Colonic mucosa (tissue), 4 donors: ENCODE measurements at regions not wholly inside any gene's neighbourhood (a gene's known extent, or its start where the extent isn't known, plus 50 kb on each side); places are given as distances from the start of the nearest gene placed in this dataset.

Source experiments
- DNase-seq: peaks from one replicate; pipeline ENCODE4 v3.0.0-alpha.2; 2020
- H3K27ac ChIP-seq: fragments of 200-600 bp; one replicate; pipeline ENCODE4 v1.8.0; 2021
- H3K27me3 ChIP-seq: fragments of 200-600 bp; one replicate; pipeline ENCODE4 v1.8.0; 2021
- H3K36me3 ChIP-seq: fragments of 200-600 bp; one replicate; pipeline ENCODE4 v1.8.0; 2021
- H3K4me1 ChIP-seq: fragments of 200-600 bp; one replicate; pipeline ENCODE4 v1.8.0; 2021; ENCODE audit warnings: mild to moderate bottlenecking
- H3K4me3 ChIP-seq: fragments of 200-600 bp; one replicate; pipeline ENCODE4 v1.8.0; 2021
- H3K9ac ChIP-seq, 2 donors: one replicate each; pipeline ENCODE4 v1.7.0; 2013; ENCODE audit warnings: control low read depth in 2 of 2, low read depth in 2 of 2, low read length in 2 of 2
- H3K9me3 ChIP-seq: fragments of 200-600 bp; one replicate; pipeline ENCODE4 v1.8.0; 2021
- CTCF ChIP-seq: fragments of 200-600 bp; IDR thresholded peaks from one replicate; pipeline ENCODE4 v1.8.0; 2022; ENCODE audit warnings: antibody characterized with exemption, mild to moderate bottlenecking
- intact Hi-C: fragments of 100-400 bp; cut with DNase I; formaldehyde crosslinking; loops from one replicate; pipeline ENCODE4 v1.14.1; 2022
- donor health status: healthy.
- donor health status: DM: no; HTN: no; CAD: no.
- donor health status: DM: no; HTN: no; CAD: no.

GRCh38 chr22:47724751-47725150 is 962.3 kb downstream of the TBC1D22A start:
- Histone ChIP-seq H3K9ac (no peak overlapping the region), H3K27ac (no peak overlapping the region), H3K36me3 (no peaks in the 10 kb centered on the region), H3K9me3 (no peaks in the 10 kb centered on the region), H3K4me3 (no peak overlapping the region), H3K27me3 (no peaks in the 10 kb centered on the region), H3K4me1 (no peaks in the 10 kb centered on the region)
- TF ChIP-seq CTCF: no peak
- intact Hi-C loops: no loop called here
- no peak for DNase-seq

DNA sequence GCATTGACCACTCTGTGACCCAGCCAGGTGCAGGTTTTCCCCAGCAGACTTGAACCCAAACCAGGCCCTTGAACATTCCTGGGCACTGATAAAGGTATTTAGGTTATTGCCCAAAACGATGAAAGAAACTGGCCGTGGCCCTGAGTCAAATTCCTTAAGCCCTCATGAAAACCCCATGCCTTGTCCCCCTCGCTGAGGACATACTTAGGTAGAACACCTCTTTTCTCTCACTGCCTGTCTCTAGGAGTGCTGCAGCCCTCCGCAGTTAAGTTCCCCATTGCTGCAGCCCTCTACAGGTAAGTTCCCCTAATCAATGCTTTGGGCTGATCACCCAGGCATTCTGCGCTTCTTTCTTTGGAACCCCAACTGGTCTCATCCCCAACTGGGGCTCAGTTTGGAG is 961.6 kb downstream of the TBC1D22A start:
- no peaks in the 10 kb centered on the region for H3K36me3 ChIP-seq
- no peaks in the 10 kb centered on the region for H3K4me1 ChIP-seq
- H3K4me3 ChIP-seq: no peak overlapping the region
- no peak for DNase-seq
- no peaks in the 10 kb centered on the region for H3K9me3 ChIP-seq
- no peak overlapping the region for H3K27ac ChIP-seq
- H3K9ac ChIP-seq: no peak overlapping the region
- H3K27me3 ChIP-seq: no peaks in the 10 kb centered on the region
- TF ChIP-seq CTCF: no peak
- intact Hi-C loops: no loop called here

- H3K27ac ChIP-seq: no peak overlapping the region
- no peak overlapping the region for H3K9ac ChIP-seq
- no peaks in the 10 kb centered on the region for H3K4me1 ChIP-seq
- H3K9me3 ChIP-seq: no peaks in the 10 kb centered on the region
- TF ChIP-seq CTCF: no peak
- no peaks in the 10 kb centered on the region for H3K36me3 ChIP-seq
- no peak for DNase-seq
- H3K4me3 ChIP-seq: no peak overlapping the region
- no peaks in the 10 kb centered on the region for H3K27me3 ChIP-seq
- intact Hi-C loops: no loop called here
These were observed 955.9 kb downstream of the TBC1D22A start for GRCh38 chr22:47718337-47718736.

DNA sequence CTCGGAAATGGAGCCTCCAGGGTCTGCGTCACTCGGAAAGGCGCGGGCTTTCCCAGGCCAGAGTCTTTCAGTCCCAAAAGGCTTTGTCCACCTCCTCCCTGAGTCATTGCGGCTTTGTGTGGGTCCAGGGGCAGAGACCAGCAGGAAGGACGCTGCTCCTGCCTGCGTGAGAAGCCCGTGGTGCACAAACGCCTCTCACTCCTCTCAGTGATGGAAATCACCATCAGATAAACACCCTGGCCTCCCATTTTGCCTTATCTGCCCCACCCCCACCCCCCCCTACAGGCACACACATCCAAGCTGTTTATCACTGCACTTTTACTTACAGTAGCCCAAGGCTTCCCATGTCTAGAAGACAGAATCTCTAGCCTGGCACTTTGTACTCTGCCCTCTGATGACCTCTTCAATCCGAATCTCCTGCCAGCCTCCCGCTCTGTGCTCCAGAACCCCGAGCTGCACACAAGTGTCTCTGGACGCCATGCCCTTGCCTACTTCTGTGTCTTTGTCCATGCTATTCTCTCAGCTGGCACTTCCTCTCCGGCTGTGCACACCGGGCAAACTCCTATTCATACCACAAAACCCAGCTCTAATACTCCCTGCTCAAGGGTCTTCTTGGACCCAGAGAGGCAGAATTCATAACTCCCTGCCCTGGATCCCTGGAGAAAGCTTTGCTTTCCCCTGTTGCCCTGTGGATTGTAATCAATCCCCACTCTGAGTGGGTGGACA is 954.6 kb downstream of the TBC1D22A start:
- H3K4me1 ChIP-seq: no peaks in the 10 kb centered on the region
- no peak overlapping the region for H3K27ac ChIP-seq
- no peaks in the 10 kb centered on the region for H3K27me3 ChIP-seq
- H3K9ac ChIP-seq: no peak overlapping the region
- DNase-seq: no peak
- no peaks in the 10 kb centered on the region for H3K9me3 ChIP-seq
- H3K36me3 ChIP-seq: no peaks in the 10 kb centered on the region
- H3K4me3 ChIP-seq: no peak overlapping the region
- TF ChIP-seq CTCF: no peak
- intact Hi-C loops: no loop called here

GRCh38 chr22:47715866-47716578 is 953.6 kb downstream of the TBC1D22A start:
- DNase-seq: no peak
- no peak for TF ChIP-seq CTCF
- H3K4me1 ChIP-seq: no peaks in the 10 kb centered on the region
- intact Hi-C loops: no loop called here
- no peaks in the 10 kb centered on the region for H3K27me3 ChIP-seq
- no peaks in the 10 kb centered on the region for H3K36me3 ChIP-seq
- H3K9ac ChIP-seq: no peak overlapping the region
- H3K4me3 ChIP-seq: no peak overlapping the region
- no peaks in the 10 kb centered on the region for H3K9me3 ChIP-seq
- no peak overlapping the region for H3K27ac ChIP-seq
